GM23338 (cell line): ENCODE measurements at regions not wholly inside any gene's neighbourhood (a gene's known extent, or its start where the extent isn't known, plus 50 kb on each side); places are given as distances from the start of the nearest gene placed in this dataset.

Source experiments
- ATAC-seq: fragments of 200-7000 bp; cut with Tn5 transposase; 3 replicates; pipeline ENCODE4 v1.9.1; 2020
- DNase-seq: peaks from one replicate; pipeline ENCODE4 v3.0.0-alpha.2; 2015; ENCODE audit warnings: low spot score
- H2AFZ ChIP-seq: fragments of 200-600 bp; sonication (generic); 2 replicates; pipeline ENCODE4 v1.8.0; 2016; ENCODE audit warnings: antibody characterized with exemption, mild to moderate bottlenecking, moderate library complexity
- H3F3A ChIP-seq: fragments of 200-600 bp; sonication (generic); replicated peaks from 2 replicates; pipeline ENCODE4 v1.8.0; 2017; ENCODE audit warnings: antibody characterized with exemption, mixed run types, low read depth
- H3K27ac ChIP-seq: fragments of 200-600 bp; sonication (generic); 2 replicates; pipeline ENCODE4 v1.6.1; 2016; ENCODE audit warnings: low read depth
- H3K27me3 ChIP-seq: fragments of 200-600 bp; sonication (generic); 2 replicates; pipeline ENCODE4 v1.8.0; 2016; ENCODE audit warnings: mild to moderate bottlenecking, mixed run types, moderate library complexity; ENCODE audit not compliant: insufficient read depth
- H3K36me3 ChIP-seq: fragments of 200-600 bp; sonication (generic); 2 replicates; pipeline ENCODE4 v1.8.0; 2016; ENCODE audit warnings: mild to moderate bottlenecking; ENCODE audit not compliant: insufficient read depth
- H3K4me1 ChIP-seq: fragments of 200-600 bp; sonication (generic); 2 replicates; pipeline ENCODE4 v1.8.0; 2016; ENCODE audit warnings: mild to moderate bottlenecking, moderate library complexity; ENCODE audit not compliant: insufficient read depth
- H3K4me2 ChIP-seq: fragments of 200-600 bp; sonication (generic); 2 replicates; pipeline ENCODE4 v1.7.1; 2017; ENCODE audit warnings: mixed run types
- H3K4me3 ChIP-seq: fragments of 200-600 bp; sonication (generic); 2 replicates; pipeline ENCODE4 v1.6.1; 2016; ENCODE audit warnings: mixed run types
- H3K79me2 ChIP-seq: fragments of 200-600 bp; sonication (generic); replicated peaks from 2 replicates; pipeline ENCODE4 v1.8.0; 2017; ENCODE audit warnings: mild to moderate bottlenecking; ENCODE audit not compliant: insufficient read depth
- H3K9me2 ChIP-seq: fragments of 200-600 bp; sonication (generic); 2 replicates; pipeline ENCODE4 v1.8.0; 2017; ENCODE audit not compliant: insufficient read depth
- H4K20me1 ChIP-seq: fragments of 200-600 bp; sonication (generic); replicated peaks from 2 replicates; pipeline ENCODE4 v1.8.0; 2017; ENCODE audit warnings: mild to moderate bottlenecking; ENCODE audit not compliant: insufficient read depth
- H3K27ac Mint-ChIP-seq: 2 replicates; pipeline ENCODE4 v1.8.0; 2020; ENCODE audit warnings: inconsistent platforms, mild to moderate bottlenecking, moderate library complexity, mixed read lengths
- H3K27me3 Mint-ChIP-seq: 3 replicates; pipeline ENCODE4 v1.8.0; 2022; ENCODE audit warnings: low read depth, mild to moderate bottlenecking, moderate library complexity, mixed read lengths, inconsistent platforms; ENCODE audit not compliant: insufficient read depth, poor library complexity
- H3K36me3 Mint-ChIP-seq: 3 replicates; pipeline ENCODE4 v1.8.0; 2021; ENCODE audit warnings: low read depth, mild to moderate bottlenecking, inconsistent platforms, moderate library complexity, mixed read lengths
- H3K4me1 Mint-ChIP-seq: 3 replicates; pipeline ENCODE4 v1.8.0; 2020; ENCODE audit warnings: mild to moderate bottlenecking, inconsistent platforms, mixed read lengths
- H3K4me3 Mint-ChIP-seq: 3 replicates; pipeline ENCODE4 v1.8.0; 2021; ENCODE audit warnings: moderate library complexity, mild to moderate bottlenecking, inconsistent platforms, mixed read lengths
- H3K9me3 Mint-ChIP-seq: 3 replicates; pipeline ENCODE4 v1.8.0; 2020; ENCODE audit warnings: moderate library complexity, mild to moderate bottlenecking, inconsistent platforms, mixed read lengths
- CREB1 ChIP-seq: fragments of 250-450 bp; sonication (Bioruptor Pico); IDR thresholded peaks from 2 replicates; pipeline ENCODE4 v1.5.0; 2020; ENCODE audit warnings: low read depth, mild to moderate bottlenecking, moderate library complexity
- TF ChIP-seq, protein P1 (sequence below): fragments of 250-450 bp; sonication (Bioruptor Pico); IDR thresholded peaks from 2 replicates; pipeline ENCODE4 v1.5.0; 2020; ENCODE audit warnings: mild to moderate bottlenecking, moderate library complexity

DNA sequence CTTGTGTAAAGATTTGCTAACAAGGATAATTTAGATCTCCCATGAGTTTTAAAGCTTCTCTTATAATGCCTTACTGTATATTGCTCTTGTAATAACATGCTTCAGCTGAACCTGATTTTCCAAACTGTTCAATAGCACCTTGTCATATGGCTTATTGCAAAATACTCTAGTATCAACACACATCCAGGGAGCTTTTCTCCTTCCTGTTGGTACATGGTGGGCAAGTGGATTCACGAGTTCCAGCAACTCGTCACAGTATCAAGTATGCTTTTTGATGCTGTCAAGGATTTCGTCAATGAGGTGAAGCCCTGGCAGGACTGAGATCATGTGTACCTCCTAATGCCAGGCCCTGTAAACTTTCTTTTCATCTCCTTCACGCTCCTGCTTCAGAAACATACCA lies 59.5 kb upstream of the ITPRID2 start (continued):
- TF ChIP-seq, protein P1, sequence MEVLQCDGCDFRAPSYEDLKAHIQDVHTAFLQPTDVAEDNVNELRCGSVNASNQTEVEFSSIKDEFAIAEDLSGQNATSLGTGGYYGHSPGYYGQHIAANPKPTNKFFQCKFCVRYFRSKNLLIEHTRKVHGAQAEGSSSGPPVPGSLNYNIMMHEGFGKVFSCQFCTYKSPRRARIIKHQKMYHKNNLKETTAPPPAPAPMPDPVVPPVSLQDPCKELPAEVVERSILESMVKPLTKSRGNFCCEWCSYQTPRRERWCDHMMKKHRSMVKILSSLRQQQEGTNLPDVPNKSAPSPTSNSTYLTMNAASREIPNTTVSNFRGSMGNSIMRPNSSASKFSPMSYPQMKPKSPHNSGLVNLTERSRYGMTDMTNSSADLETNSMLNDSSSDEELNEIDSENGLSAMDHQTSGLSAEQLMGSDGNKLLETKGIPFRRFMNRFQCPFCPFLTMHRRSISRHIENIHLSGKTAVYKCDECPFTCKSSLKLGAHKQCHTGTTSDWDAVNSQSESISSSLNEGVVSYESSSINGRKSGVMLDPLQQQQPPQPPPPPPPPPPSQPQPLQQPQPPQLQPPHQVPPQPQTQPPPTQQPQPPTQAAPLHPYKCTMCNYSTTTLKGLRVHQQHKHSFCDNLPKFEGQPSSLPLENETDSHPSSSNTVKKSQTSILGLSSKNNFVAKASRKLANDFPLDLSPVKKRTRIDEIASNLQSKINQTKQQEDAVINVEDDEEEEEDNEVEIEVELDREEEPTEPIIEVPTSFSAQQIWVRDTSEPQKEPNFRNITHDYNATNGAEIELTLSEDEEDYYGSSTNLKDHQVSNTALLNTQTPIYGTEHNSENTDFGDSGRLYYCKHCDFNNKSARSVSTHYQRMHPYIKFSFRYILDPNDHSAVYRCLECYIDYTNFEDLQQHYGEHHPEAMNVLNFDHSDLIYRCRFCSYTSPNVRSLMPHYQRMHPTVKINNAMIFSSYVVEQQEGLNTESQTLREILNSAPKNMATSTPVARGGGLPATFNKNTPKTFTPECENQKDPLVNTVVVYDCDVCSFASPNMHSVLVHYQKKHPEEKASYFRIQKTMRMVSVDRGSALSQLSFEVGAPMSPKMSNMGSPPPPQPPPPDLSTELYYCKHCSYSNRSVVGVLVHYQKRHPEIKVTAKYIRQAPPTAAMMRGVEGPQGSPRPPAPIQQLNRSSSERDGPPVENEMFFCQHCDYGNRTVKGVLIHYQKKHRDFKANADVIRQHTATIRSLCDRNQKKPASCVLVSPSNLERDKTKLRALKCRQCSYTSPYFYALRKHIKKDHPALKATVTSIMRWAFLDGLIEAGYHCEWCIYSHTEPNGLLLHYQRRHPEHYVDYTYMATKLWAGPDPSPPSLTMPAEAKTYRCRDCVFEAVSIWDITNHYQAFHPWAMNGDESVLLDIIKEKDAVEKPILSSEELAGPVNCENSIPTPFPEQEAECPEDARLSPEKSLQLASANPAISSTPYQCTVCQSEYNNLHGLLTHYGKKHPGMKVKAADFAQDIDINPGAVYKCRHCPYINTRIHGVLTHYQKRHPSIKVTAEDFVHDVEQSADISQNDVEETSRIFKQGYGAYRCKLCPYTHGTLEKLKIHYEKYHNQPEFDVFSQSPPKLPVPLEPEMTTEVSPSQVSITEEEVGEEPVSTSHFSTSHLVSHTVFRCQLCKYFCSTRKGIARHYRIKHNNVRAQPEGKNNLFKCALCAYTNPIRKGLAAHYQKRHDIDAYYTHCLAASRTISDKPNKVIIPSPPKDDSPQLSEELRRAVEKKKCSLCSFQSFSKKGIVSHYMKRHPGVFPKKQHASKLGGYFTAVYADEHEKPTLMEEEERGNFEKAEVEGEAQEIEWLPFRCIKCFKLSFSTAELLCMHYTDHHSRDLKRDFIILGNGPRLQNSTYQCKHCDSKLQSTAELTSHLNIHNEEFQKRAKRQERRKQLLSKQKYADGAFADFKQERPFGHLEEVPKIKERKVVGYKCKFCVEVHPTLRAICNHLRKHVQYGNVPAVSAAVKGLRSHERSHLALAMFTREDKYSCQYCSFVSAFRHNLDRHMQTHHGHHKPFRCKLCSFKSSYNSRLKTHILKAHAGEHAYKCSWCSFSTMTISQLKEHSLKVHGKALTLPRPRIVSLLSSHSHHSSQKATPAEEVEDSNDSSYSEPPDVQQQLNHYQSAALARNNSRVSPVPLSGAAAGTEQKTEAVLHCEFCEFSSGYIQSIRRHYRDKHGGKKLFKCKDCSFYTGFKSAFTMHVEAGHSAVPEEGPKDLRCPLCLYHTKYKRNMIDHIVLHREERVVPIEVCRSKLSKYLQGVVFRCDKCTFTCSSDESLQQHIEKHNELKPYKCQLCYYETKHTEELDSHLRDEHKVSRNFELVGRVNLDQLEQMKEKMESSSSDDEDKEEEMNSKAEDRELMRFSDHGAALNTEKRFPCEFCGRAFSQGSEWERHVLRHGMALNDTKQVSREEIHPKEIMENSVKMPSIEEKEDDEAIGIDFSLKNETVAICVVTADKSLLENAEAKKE (CRISPR knock-in tag), result no peak

- Histone ChIP-seq H3K4me3 (no peak overlapping the region), H3K27ac (no peak overlapping the region), H4K20me1 (no peaks in the 10 kb centered on the region), H3K9me2 (0 out of 2 replicates have a peak, but pooled peaks cover 6% of the 10 kb centered on the region), H3K79me2 (no peaks in the 10 kb centered on the region), H3K4me1 (no peaks in the 10 kb centered on the region), H3K4me2 (no peak overlapping the region), H3F3A (no peaks in the 10 kb centered on the region), H2AFZ (no peak overlapping the region), H3K36me3 (no peaks in the 10 kb centered on the region), H3K27me3 (no peaks in the 10 kb centered on the region)
- no peaks in the 10 kb centered on the region for H3K36me3 Mint-ChIP-seq
- H3K27me3 Mint-ChIP-seq, result no peaks in the 10 kb centered on the region
- ATAC-seq, result no peak
- no peak overlapping the region for H3K27ac Mint-ChIP-seq
- no peak for TF ChIP-seq CREB1
- no peaks in the 10 kb centered on the region; the same call in 2 of the 3 replicates for H3K4me1 Mint-ChIP-seq
- H3K4me3 Mint-ChIP-seq, result no peak overlapping the region
- no peak for DNase-seq
- peaks cover 2% of the 10 kb centered on the region; the same call in 1 of the 3 replicates for H3K9me3 Mint-ChIP-seq
Observed at GRCh38 chr2:181836583-181836982, 54.9 kb upstream of the ITPRID2 start.

- ATAC-seq, result no peak
- H3K4me3 ChIP-seq, result no peak overlapping the region
- TF ChIP-seq, protein P1 (CRISPR knock-in tag), result no peak
Observed at GRCh38 chr2:181837563-181837962, 54.0 kb upstream of the ITPRID2 start.

More at GRCh38 chr2:181837563-181837962, 54.0 kb upstream of the ITPRID2 start:
- Mint-ChIP-seq H3K9me3 (peaks cover 2% of the 10 kb centered on the region; the same call in 1 of the 3 replicates), H3K36me3 (no peaks in the 10 kb centered on the region), H3K4me3 (no peak overlapping the region), H3K4me1 (no peaks in the 10 kb centered on the region; the same call in 2 of the 3 replicates), H3K27me3 (no peaks in the 10 kb centered on the region), H3K27ac (no peak overlapping the region)
- Histone ChIP-seq H3K36me3 (no peaks in the 10 kb centered on the region), H3K27ac (no peak overlapping the region), H4K20me1 (no peaks in the 10 kb centered on the region), H3K9me2 (0 out of 2 replicates have a peak, but pooled peaks cover 6% of the 10 kb centered on the region), H3F3A (no peaks in the 10 kb centered on the region), H3K79me2 (no peaks in the 10 kb centered on the region), H3K4me2 (no peak overlapping the region), H3K4me1 (no peaks in the 10 kb centered on the region), H3K27me3 (no peaks in the 10 kb centered on the region), H2AFZ (no peak overlapping the region)
- DNase-seq, result no peak
